Fibroblast of lung (primary cell): ENCODE measurements at regions not wholly inside any gene's neighbourhood (a gene's known extent, or its start where the extent isn't known, plus 50 kb on each side); places are given as distances from the start of the nearest gene placed in this dataset.

ENCODE experiments used
- DNase-seq, 2 donors: peaks; one replicate each; pipeline versions ENCODE4 v3.0.0 to v3.0.0-alpha.2; 2010; ENCODE audit warnings: low read depth in 2 of 2
- H2AFZ ChIP-seq: 2 replicates; pipeline ENCODE4 v1.5.1; 2012; ENCODE audit warnings: low read length, control low read depth, inconsistent platforms
- H3K27ac ChIP-seq: 2 replicates; pipeline ENCODE4 v1.5.1; 2011; ENCODE audit warnings: low read length, control low read depth; ENCODE audit not compliant: insufficient read depth
- H3K27me3 ChIP-seq: 2 replicates; pipeline ENCODE4 v1.5.1; 2011; ENCODE audit warnings: mild to moderate bottlenecking, low read length; ENCODE audit not compliant: control insufficient read depth, insufficient read depth
- H3K36me3 ChIP-seq: 2 replicates; pipeline ENCODE4 v1.5.1; 2011; ENCODE audit warnings: low read length; ENCODE audit not compliant: control insufficient read depth, insufficient read depth
- H3K4me1 ChIP-seq: 2 replicates; pipeline ENCODE4 v1.5.1; 2011; ENCODE audit warnings: low read length; ENCODE audit not compliant: control insufficient read depth, insufficient read depth; ENCODE audit errors: extremely low read depth
- H3K4me2 ChIP-seq: 2 replicates; pipeline ENCODE4 v1.5.1; 2011; ENCODE audit warnings: low read length, control low read depth; ENCODE audit not compliant: insufficient read depth; ENCODE audit errors: extremely low read depth
- H3K4me3 ChIP-seq, 4 experiments: fragments of 200-600 bp in 1 of 4; sonication (generic) in 1 of 4; replicated peaks in 1 of 4; 2 replicates each; pipeline ENCODE4 v1.5.1; 2011 to 2016; ENCODE audit warnings: low read length in 4 of 4, low read depth in 3 of 4, mild to moderate bottlenecking in 3 of 4, control low read depth in 2 of 4, inconsistent platforms in 1 of 4, mixed read lengths in 1 of 4; ENCODE audit not compliant: insufficient read depth in 1 of 4; ENCODE audit errors: control extremely low read depth in 1 of 4
- H3K79me2 ChIP-seq: 2 replicates; pipeline ENCODE4 v1.5.1; 2012; ENCODE audit warnings: mild to moderate bottlenecking, low read length, inconsistent platforms; ENCODE audit not compliant: control insufficient read depth, insufficient read depth
- H3K9ac ChIP-seq: 2 replicates; pipeline ENCODE4 v1.5.1; 2011; ENCODE audit warnings: mild to moderate bottlenecking, low read length, control low read depth; ENCODE audit not compliant: insufficient read depth
- H3K9me3 ChIP-seq: 2 replicates; pipeline ENCODE4 v1.5.1; 2012; ENCODE audit warnings: low read depth, low read length; ENCODE audit not compliant: control insufficient read depth, insufficient read depth
- H4K20me1 ChIP-seq: 2 replicates; pipeline ENCODE4 v1.5.1; 2011; ENCODE audit warnings: low read length; ENCODE audit not compliant: control insufficient read depth, insufficient read depth; ENCODE audit errors: extremely low read depth
- EZH2 ChIP-seq: IDR thresholded peaks from 2 replicates; pipeline ENCODE4 v1.5.1; 2012; ENCODE audit warnings: low read length, control low read depth, mild to moderate bottlenecking; ENCODE audit errors: missing control alignments
- TF ChIP-seq, protein P1 (sequence below), 2 donors: IDR thresholded peaks in 1 of 2; conservative IDR thresholded peaks in 1 of 2; 1 replicate in 1 of 2; 2 replicates in 1 of 2; pipeline ENCODE4 v1.5.1; 2011 to 2012; ENCODE audit warnings: low read length in 2 of 2, control low read depth in 1 of 2, inconsistent platforms in 1 of 2, low read depth in 1 of 2, mild to moderate bottlenecking in 1 of 2

GRCh38 chr3:110133971-110134370 lies 796.6 kb upstream of the DPPA4 start:
- Histone ChIP-seq H3K9ac (no peak overlapping the region), H3K36me3 (no peaks in the 10 kb centered on the region), H3K4me2 (no peak overlapping the region), H3K27me3 (no peaks in the 10 kb centered on the region), H3K4me1 (no peaks in the 10 kb centered on the region), H3K4me3 (no peak overlapping the region), H3K79me2 (no peaks in the 10 kb centered on the region), H2AFZ (no peak overlapping the region), H4K20me1 (no peaks in the 10 kb centered on the region), H3K9me3 (no peaks in the 10 kb centered on the region), H3K27ac (no peak overlapping the region)
- no peak for TF ChIP-seq EZH2
- TF ChIP-seq, protein P1, sequence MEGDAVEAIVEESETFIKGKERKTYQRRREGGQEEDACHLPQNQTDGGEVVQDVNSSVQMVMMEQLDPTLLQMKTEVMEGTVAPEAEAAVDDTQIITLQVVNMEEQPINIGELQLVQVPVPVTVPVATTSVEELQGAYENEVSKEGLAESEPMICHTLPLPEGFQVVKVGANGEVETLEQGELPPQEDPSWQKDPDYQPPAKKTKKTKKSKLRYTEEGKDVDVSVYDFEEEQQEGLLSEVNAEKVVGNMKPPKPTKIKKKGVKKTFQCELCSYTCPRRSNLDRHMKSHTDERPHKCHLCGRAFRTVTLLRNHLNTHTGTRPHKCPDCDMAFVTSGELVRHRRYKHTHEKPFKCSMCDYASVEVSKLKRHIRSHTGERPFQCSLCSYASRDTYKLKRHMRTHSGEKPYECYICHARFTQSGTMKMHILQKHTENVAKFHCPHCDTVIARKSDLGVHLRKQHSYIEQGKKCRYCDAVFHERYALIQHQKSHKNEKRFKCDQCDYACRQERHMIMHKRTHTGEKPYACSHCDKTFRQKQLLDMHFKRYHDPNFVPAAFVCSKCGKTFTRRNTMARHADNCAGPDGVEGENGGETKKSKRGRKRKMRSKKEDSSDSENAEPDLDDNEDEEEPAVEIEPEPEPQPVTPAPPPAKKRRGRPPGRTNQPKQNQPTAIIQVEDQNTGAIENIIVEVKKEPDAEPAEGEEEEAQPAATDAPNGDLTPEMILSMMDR (conservative IDR thresholded peaks at IDR 0.05 in 1 of 2, IDR thresholded peaks at IDR 0.05 in 1 of 2; ENCODE audit: low read depth in 1 of 2, low read length in 2 of 2): no peak
- DNase-seq: no peak

DNA sequence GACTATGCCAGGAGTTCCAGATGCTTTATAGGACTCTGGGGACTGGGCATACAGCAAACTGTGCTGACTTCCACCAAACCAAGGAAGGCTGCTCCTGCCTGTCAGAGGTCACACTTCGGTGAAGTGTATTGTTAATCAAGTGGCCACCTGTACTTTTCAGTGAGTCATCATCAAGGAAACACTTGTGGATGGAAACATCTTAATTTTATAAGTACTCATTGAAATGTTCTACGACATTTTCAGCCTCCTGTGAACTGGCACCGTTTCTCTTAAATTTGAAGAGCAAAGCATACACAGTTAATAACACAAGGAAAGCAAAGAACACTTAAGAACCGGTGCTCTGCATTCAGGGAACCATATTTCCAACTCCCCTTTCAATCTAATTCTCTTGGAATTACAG lies 801.7 kb upstream of the DPPA4 start:
- Histone ChIP-seq H3K27ac (no peak overlapping the region), H2AFZ (no peak overlapping the region), H3K4me2 (no peak overlapping the region), H3K4me1 (no peaks in the 10 kb centered on the region), H3K9me3 (no peaks in the 10 kb centered on the region), H3K9ac (no peak overlapping the region), H3K4me3 (no peak overlapping the region), H4K20me1 (no peaks in the 10 kb centered on the region), H3K79me2 (no peaks in the 10 kb centered on the region), H3K27me3 (no peaks in the 10 kb centered on the region), H3K36me3 (no peaks in the 10 kb centered on the region)
- TF ChIP-seq, protein P1 (conservative IDR thresholded peaks at IDR 0.05 in 1 of 2, IDR thresholded peaks at IDR 0.05 in 1 of 2; ENCODE audit: low read depth in 1 of 2, low read length in 2 of 2): no peak
- no peak for TF ChIP-seq EZH2
- DNase-seq: peak in 1 of 2 donors; percentile 11

GRCh38 chr3:110139821-110140220 lies 802.5 kb upstream of the DPPA4 start:
- no peaks in the 10 kb centered on the region for H3K4me1 ChIP-seq

More at GRCh38 chr3:110139821-110140220, 802.5 kb upstream of the DPPA4 start:
- Histone ChIP-seq H3K27ac (no peak overlapping the region), H3K4me2 (no peak overlapping the region), H2AFZ (no peak overlapping the region), H3K9me3 (no peaks in the 10 kb centered on the region), H3K9ac (no peak overlapping the region), H3K79me2 (no peaks in the 10 kb centered on the region), H4K20me1 (no peaks in the 10 kb centered on the region), H3K27me3 (no peaks in the 10 kb centered on the region), H3K36me3 (no peaks in the 10 kb centered on the region), H3K4me3 (no peak overlapping the region)
- no peak for DNase-seq
- TF ChIP-seq, protein P1 (conservative IDR thresholded peaks at IDR 0.05 in 1 of 2, IDR thresholded peaks at IDR 0.05 in 1 of 2; ENCODE audit: low read depth in 1 of 2, low read length in 2 of 2): no peak
- no peak for TF ChIP-seq EZH2
